Testis (tissue), 2 donors: ENCODE measurements at regions not wholly inside any gene's neighbourhood (a gene's known extent, or its start where the extent isn't known, plus 50 kb on each side); places are given as distances from the start of the nearest gene placed in this dataset.

ENCODE experiments used
- DNase-seq: peaks from one replicate; pipeline ENCODE4 v3.0.0-alpha.2; 2019
- H3K27ac ChIP-seq, 2 donors: fragments of 200-600 bp; sonication (generic); one replicate each; pipeline ENCODE4 v1.5.1; 2019
- H3K27me3 ChIP-seq: fragments of 200-600 bp; sonication (generic); one replicate; pipeline ENCODE4 v1.5.1; 2019
- H3K36me3 ChIP-seq: fragments of 200-600 bp; sonication (generic); one replicate; pipeline ENCODE4 v1.5.1; 2017; ENCODE audit warnings: low read depth; ENCODE audit errors: missing control alignments
- H3K4me1 ChIP-seq: fragments of 200-600 bp; sonication (generic); one replicate; pipeline ENCODE4 v1.5.1; 2019
- H3K4me3 ChIP-seq, 2 donors: fragments of 200-600 bp; sonication (generic); one replicate each; pipeline ENCODE4 v1.5.1; 2017 to 2019
- H3K9me3 ChIP-seq: fragments of 200-600 bp; sonication (generic); one replicate; pipeline ENCODE4 v1.5.1; 2017
- CTCF ChIP-seq, 3 experiments: fragments of 450-650 bp in 2 of 3; fragments of 200-600 bp in 1 of 3; sonication (generic) in 1 of 3; IDR thresholded peaks; one replicate each; pipeline ENCODE4 v1.5.1; 2016 to 2019; ENCODE audit warnings: antibody characterized with exemption in 3 of 3, mild to moderate bottlenecking in 2 of 3, moderate library complexity in 1 of 3
- POLR2A ChIP-seq: fragments of 450-650 bp; IDR thresholded peaks from one replicate; pipeline ENCODE4 v1.6.1; 2017; ENCODE audit warnings: antibody characterized with exemption, mild to moderate bottlenecking, moderate library complexity
- WGBS, 2 donors: methylation state at CpG; one replicate each; pipeline ENCODE4 v1.1.5; 2018; 5-methylcytosine and 5-hydroxymethylcytosine counted together
- intact Hi-C: fragments of 100-400 bp; cut with DNase I; formaldehyde crosslinking; loops from one replicate; pipeline ENCODE4 v1.15.1; 2023; ENCODE audit warnings: low total_unique reads

- Histone ChIP-seq H3K4me1 (no peaks in the 10 kb centered on the region), H3K27ac (no peak overlapping the region), H3K36me3 (no peaks in the 10 kb centered on the region), H3K27me3 (no peaks in the 10 kb centered on the region), H3K4me3 (no peak overlapping the region), H3K9me3 (no peaks in the 10 kb centered on the region)
- 90 to 94% methylated on average over 3 of the region's 3 CpGs for WGBS, 2 donors
- no peak for TF ChIP-seq CTCF (IDR thresholded peaks at IDR 0.05)
- TF ChIP-seq POLR2A: no peak
- intact Hi-C loops: no loop called here
- DNase-seq: no peak
These were observed 459.2 kb downstream of the RNF144B start for GRCh38 chr6:18846327-18846726.

- intact Hi-C loops: no loop called here
- H3K9me3 ChIP-seq: no peaks in the 10 kb centered on the region
- H3K4me3 ChIP-seq: no peak overlapping the region
- H3K27ac ChIP-seq: no peak overlapping the region
- no peak for DNase-seq
- no peak for TF ChIP-seq CTCF (IDR thresholded peaks at IDR 0.05)
- WGBS, 2 donors: 23 to 36% methylated on average over 3 of the region's 3 CpGs
- no peaks in the 10 kb centered on the region for H3K4me1 ChIP-seq
- no peaks in the 10 kb centered on the region for H3K36me3 ChIP-seq
- no peaks in the 10 kb centered on the region for H3K27me3 ChIP-seq
These were observed 474.1 kb downstream of the RNF144B start for GRCh38 chr6:18861204-18861603.

- no peak for DNase-seq
- H3K36me3 ChIP-seq: no peaks in the 10 kb centered on the region
- no peaks in the 10 kb centered on the region for H3K9me3 ChIP-seq
- H3K27ac ChIP-seq: peak overlapping the region in 1 of 2 donors; percentile 8
- no peaks in the 10 kb centered on the region for H3K27me3 ChIP-seq
- H3K4me3 ChIP-seq: no peak overlapping the region
- TF ChIP-seq CTCF (IDR thresholded peaks at IDR 0.05) (no peak), POLR2A (no peak)
- no peaks in the 10 kb centered on the region for H3K4me1 ChIP-seq
- 32 to 38% methylated on average over 2 of the region's 2 CpGs for WGBS, 2 donors
- intact Hi-C loops: no loop called here
These were observed 496.1 kb downstream of the RNF144B start for GRCh38 chr6:18883268-18883667.

GRCh38 chr6:18883851-18884250, 496.7 kb downstream of the RNF144B start:
- no peak for TF ChIP-seq CTCF (IDR thresholded peaks at IDR 0.05)
- H3K4me3 ChIP-seq: no peak overlapping the region

GRCh38 chr6:18893540-18894269, 506.6 kb downstream of the RNF144B start:
- TF ChIP-seq POLR2A: no peak
- no peak for TF ChIP-seq CTCF (IDR thresholded peaks at IDR 0.05)
- DNase-seq: peak; percentile 74
- no peaks in the 10 kb centered on the region for H3K27me3 ChIP-seq
- peaks cover 6% of the 10 kb centered on the region for H3K4me1 ChIP-seq
- H3K9me3 ChIP-seq: no peaks in the 10 kb centered on the region
- intact Hi-C loops: no loop called here
- WGBS, 2 donors: 23 to 36% methylated on average over 7 of the region's 7 CpGs
- no peak overlapping the region for H3K4me3 ChIP-seq
- H3K27ac ChIP-seq: peak overlapping the region in 1 of 2 donors; percentile 43
- no peaks in the 10 kb centered on the region for H3K36me3 ChIP-seq

More at GRCh38 chr6:18883851-18884250, 496.7 kb downstream of the RNF144B start:
- Histone ChIP-seq H3K4me1 (no peaks in the 10 kb centered on the region), H3K36me3 (no peaks in the 10 kb centered on the region), H3K9me3 (no peaks in the 10 kb centered on the region), H3K27me3 (no peaks in the 10 kb centered on the region), H3K27ac (peak overlapping the region in 1 of 2 donors; percentile 8)
- WGBS, 2 donors: 64 to 73% methylated on average over 3 of the region's 3 CpGs
- intact Hi-C loops: no loop called here
- DNase-seq: no peak
